ENCODE measurements at regions not wholly inside any gene's neighbourhood (a gene's known extent, or its start where the extent isn't known, plus 50 kb on each side); places are given as distances from the start of the nearest gene placed in this dataset.
"Not testable (repeated sequence)": the region's sequence is repeated elsewhere in the genome, so short reads cannot be mapped to it uniquely, and the experiment has no call there.

- no peak for DNase-seq (ENCODE audit: low read depth in 2 of 2)
Observed at GRCh38 chr3:187997946-187998561, 155.9 kb upstream of the LPP start.

DNA sequence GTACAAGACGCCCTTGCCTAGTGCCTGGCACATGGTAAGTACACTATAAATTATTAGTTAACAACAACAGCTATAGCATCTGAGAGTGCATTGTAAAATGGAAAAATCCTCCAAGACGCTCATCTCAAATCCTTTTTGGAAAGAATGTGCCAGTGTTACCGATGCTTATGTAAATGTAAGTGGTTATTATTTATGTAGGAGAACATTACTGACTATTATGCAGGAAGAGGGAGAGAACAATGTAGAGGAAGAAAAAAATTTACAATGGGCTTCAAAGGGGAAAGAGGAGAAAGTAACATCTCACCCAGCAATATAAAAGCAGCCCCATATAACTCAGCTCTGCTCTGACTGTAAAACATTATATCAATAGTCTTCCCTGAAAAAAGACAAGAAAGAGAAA lies 155.3 kb upstream of the LPP start:
- DNase-seq (ENCODE audit: low read depth in 2 of 2) = no peak

DNA sequence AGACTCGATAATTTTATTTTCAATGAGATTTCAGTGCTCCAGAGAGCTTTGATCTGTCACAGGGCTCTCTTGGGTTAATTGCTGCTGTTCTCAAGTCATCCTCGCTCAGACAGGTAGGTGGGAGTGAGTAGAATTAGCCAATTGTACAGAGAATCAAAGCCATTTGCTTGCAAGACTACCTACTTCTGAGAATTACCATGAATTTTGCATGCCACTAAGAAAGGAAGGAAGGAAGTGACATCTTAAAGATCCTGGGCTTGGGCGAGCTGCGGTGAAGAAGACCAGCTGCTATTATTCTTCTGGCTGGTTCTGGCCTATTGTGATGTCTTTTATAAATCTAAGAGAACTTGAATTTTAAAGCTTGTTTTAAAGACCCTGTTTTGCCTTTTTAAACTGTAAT lies 154.1 kb upstream of the LPP start:
- peak in 1 of 2 donors; percentile 29 for DNase-seq (ENCODE audit: low read depth in 2 of 2)

GRCh38 chr3:188000361-188000861 lies 153.5 kb upstream of the LPP start:
- no peak for DNase-seq (ENCODE audit: low read depth in 2 of 2)

GRCh38 chr3:188001093-188001492 lies 152.9 kb upstream of the LPP start:
- DNase-seq (ENCODE audit: low read depth in 2 of 2) = no peak

DNA sequence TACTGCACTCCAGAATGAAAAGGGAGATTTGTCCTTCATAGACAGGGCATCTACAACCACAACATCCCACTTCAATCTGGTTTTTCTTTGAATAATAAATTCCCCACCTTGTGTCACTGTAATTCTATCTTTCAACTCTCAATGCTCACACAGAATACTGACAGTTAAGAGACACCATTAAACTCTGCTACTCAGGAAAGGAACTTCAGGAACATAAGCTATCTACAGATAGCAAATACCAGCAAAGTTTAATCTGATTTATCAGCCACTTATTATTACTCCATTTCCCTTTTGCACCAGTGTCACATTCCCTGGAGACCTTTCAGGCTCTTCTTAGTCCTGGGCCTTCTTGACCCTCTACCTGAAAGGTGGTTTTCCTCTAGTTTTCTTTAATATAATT lies 152.0 kb upstream of the LPP start:
- no peak for DNase-seq (ENCODE audit: low read depth in 2 of 2)

DNA sequence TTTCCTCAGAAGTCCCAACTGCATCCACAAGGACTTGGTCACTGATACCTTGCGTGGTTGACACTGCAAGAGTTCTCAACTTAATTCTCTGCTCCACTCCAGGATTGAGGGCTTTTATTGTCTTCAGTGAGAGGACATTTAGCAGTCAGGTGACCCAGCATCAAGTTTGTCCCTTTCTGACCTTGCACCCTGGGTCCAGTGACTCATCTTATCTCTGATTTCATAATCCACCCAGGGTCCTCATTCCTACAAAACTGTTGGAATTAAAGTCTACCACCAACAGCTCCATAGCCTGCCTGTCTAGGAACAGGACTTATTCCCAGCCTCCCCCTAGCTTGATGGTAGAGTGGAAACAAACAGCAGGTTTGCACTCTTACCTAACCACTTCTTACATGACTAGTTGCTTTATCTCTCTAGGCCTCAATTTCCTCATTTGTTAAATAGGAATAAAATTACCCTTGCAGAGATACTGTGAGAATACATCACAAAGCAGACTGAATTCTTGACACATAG lies 151.3 kb upstream of the LPP start:
- DNase-seq (ENCODE audit: low read depth in 2 of 2) = no peak

- no peak for DNase-seq (ENCODE audit: low read depth in 2 of 2)
Observed at GRCh38 chr3:188003188-188004171, 150.5 kb upstream of the LPP start.

DNA sequence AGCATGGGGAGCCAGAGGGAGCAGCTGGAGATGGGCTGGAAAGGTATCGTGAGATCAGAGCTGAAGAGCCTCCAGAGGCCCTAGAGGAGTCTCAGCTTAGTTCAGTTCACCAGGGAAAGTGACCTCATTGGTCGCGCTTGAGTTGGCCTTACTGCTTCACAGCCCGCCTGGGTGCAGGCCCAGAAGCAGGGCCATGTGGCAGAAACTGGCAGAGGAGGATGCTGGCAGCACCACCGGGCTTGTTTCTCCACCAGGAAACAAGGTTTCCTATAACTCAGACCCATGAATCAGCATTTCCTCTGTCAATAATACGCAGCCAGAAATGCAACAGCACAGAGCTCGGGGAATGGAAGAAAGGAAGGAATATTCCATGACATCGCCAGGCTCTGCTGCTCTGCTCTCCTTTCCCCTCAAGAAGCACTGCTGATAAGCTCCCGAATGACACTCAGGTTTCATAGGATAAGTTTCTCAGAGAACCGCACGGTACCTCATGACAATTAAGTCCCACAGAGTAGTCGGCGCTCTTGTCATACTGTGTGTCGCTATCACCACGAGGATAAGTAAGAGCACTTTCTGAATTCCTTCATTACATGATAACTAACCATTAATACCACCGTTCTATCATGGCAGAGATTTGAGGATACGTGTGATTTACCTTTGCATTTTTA lies 147.1 kb upstream of the LPP start:
- DNase-seq (ENCODE audit: low read depth in 2 of 2) = no peak

DNA sequence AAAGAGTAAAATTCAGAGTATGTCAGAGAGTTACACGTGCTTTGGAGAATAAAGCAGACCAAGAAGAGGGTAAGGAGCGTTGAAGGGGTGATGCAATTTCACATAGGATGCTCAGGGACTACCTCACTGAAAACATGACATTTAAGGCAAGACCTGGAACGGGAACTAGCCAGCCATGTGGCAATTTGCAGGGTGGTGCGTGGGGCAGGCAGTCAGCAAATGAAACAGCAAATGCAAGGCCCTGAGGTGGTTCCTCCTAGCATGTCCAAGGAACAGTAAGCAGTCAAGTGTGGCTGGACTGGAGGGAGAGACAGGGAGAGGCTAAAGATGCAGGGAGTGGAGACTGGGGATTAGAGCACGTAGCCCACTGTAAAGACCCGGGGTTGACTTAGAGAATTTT lies 146.1 kb upstream of the LPP start:
- DNase-seq (ENCODE audit: low read depth in 2 of 2) = no peak

GRCh38 chr3:188008582-188009213 lies 145.3 kb upstream of the LPP start:
- DNase-seq (ENCODE audit: low read depth in 2 of 2) = no peak

- no peak for DNase-seq (ENCODE audit: low read depth in 2 of 2)
Observed at GRCh38 chr3:188010478-188010877, 143.5 kb upstream of the LPP start.

DNA sequence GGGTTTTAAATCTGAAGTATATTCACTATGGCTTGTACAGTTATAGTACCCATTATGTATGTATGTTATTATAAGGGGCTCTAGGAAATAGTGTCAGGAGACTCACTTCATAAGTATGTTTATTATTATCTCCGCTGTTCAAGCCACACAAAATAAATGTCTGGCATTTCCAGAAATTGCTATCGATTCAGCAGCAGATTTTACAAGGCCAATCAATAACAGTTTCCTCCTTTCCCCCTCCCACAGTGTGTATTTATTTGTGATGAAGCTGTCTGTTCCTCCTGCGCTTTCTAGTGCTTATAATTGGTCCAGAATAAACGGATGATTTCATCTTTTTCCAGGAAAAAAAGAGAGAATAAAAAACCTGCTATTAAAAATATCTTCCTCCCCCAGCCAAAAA lies 134.2 kb upstream of the LPP start:
- DNase-seq (ENCODE audit: low read depth in 2 of 2) = no peak

DNA sequence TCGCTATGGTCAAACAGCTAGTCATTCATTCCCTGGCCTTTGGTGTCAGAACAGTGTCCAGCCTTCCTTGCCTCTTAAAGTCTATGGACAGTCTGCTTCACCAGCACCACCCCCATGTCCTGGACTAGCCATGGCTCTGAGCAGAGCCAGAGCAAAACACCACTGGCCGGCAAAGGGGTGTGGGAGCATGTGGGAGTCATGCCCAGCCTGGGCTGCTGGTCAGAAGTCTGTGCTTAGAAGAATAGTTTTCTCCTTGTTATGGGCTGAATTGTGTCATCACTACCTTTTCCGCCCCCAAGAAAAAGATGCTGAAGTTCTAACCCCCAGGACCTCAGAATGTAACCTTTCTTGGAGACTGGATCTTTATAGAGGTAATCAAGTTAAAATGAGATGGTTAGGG lies 132.9 kb upstream of the LPP start:
- DNase-seq (ENCODE audit: low read depth in 2 of 2) = no peak

DNA sequence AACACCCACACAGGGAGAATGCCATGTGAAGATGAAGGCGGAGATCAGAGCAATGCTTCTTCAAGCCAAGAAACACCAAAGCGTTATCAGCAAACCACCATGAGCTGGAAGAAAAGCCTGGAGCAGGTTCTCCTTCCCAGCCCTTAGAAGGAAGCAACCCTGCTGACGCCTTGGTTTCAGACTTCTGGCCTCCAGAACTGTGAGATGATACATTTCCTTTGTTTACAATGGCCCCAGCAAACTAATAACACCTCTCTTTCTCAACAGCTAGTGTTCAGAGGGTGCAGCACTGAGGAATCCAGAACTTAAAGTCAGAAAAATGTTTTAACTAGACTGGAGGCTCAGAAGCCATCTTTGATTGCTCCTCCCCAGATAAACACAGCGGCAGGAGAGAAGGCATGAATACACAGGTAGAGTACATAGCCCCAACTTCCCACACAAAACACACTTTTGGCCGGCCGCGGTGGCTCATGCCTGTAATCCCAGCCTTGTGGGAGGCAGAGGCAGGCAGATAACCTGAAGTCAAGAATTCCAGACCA lies 132.4 kb upstream of the LPP start:
- no peak for DNase-seq (ENCODE audit: low read depth in 2 of 2)

- DNase-seq (ENCODE audit: low read depth in 2 of 2) = not testable (repeated sequence)
Observed at GRCh38 chr3:188022902-188023301, 131.1 kb upstream of the LPP start.

GRCh38 chr3:188025555-188025954 lies 128.4 kb upstream of the LPP start:
- DNase-seq (ENCODE audit: low read depth in 2 of 2) = no peak

DNA sequence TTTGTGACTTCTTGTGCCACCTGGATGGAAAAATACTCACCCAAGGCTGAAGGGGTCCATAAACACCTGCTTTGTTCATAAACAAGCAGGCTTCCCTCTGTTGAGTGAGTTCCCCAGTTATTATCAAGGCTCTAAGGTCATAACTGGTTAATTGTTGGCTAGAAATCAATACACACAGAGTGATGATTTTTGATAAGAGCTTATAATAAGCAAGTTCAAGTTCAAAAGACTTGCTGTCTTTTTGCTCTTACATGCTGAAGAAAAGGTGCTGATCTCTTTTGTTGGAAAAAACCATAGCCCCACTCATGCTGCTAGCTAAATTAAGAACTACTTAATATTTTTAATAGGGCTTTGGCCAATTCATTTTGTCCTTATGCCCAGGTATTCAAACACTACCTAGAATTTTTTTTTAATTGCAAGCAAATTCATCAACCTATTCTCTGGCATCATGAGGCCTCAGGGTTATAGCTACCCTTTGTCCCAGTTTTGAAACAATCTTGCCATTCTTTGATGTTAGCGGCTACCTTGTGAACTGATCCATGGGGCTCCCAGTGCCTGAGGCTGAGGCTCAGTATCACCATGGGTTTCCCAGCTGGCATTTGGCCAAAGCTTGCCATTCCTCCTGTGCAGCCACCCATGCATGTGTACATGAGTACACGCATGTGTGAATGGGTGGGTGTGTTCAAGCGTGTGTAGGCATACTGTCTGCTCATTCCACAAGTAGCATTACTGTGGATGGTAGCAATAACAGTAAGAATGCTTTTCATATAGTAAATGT lies 127.6 kb upstream of the LPP start:
- no peak for DNase-seq (ENCODE audit: low read depth in 2 of 2)

DNA sequence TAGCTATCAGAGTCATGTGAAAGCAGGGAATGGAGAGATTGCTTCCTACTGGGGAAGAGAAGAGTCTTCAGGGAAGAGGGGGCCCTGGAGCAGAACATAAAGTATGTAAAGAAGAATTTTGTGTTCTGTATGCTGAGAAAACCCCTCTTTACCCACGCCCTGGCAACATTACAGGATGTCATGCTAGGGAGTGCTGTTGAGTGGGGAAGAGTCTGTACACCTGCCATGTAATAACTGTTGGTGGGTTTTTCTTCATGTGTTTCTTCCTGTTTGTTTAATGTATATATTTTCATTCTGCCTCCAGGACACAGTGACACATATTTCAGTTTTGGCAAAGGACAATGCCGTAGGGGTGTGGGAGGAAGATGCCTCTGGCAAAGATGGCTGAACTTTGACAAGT lies 122.8 kb upstream of the LPP start:
- no peak for DNase-seq (ENCODE audit: low read depth in 2 of 2)

DNA sequence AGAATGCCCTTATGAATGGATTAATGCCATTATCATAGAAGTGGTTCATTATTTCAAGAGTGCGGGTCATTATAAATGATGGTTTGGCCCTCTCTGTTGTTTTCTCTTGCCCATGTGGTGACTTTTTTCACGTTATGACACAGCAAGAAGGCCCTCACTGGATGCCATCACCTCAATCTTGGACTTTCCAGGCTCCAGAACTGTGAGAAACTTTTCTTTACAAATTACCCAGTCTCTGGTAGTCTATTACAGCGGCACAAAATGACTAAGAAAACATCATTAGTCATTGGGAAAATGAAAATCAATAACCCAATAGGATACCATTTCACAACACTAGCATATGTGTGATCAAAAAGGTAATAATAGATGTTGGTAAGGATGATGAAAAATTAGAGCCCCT lies 119.0 kb upstream of the LPP start:
- no peak for DNase-seq (ENCODE audit: low read depth in 2 of 2)
